ENCODE measurements at regions not wholly inside any gene's neighbourhood (a gene's known extent, or its start where the extent isn't known, plus 50 kb on each side); places are given as distances from the start of the nearest gene placed in this dataset.

DNA sequence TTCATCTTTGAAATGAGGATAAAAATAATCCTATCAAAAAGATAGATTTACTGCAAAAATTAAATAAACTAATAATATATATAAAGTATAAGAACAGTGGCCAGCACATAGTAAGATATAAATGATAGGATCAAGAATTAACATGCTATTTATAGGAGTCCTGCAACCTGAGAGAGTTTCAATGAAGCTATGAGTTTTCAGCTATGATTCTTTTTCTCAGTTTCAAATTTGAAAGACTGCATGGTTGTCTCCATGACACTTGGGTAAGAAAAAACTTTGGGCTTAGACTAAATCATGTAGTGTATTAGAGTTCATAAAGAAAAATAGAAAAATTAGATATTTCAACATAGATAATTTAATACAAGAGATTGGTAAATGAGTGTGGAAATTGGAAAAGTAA lies 817.8 kb upstream of the KIF2B start:
- TF ChIP-seq, protein P1, sequence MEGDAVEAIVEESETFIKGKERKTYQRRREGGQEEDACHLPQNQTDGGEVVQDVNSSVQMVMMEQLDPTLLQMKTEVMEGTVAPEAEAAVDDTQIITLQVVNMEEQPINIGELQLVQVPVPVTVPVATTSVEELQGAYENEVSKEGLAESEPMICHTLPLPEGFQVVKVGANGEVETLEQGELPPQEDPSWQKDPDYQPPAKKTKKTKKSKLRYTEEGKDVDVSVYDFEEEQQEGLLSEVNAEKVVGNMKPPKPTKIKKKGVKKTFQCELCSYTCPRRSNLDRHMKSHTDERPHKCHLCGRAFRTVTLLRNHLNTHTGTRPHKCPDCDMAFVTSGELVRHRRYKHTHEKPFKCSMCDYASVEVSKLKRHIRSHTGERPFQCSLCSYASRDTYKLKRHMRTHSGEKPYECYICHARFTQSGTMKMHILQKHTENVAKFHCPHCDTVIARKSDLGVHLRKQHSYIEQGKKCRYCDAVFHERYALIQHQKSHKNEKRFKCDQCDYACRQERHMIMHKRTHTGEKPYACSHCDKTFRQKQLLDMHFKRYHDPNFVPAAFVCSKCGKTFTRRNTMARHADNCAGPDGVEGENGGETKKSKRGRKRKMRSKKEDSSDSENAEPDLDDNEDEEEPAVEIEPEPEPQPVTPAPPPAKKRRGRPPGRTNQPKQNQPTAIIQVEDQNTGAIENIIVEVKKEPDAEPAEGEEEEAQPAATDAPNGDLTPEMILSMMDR (IDR thresholded peaks at IDR 0.05), result no peak
- TF ChIP-seq POLR2AphosphoS5 (IDR thresholded peaks at IDR 0.05) (no peak), POLR2A (IDR thresholded peaks at IDR 0.05) (no peak)

All from stomach (tissue), 4 donors.